CD4-positive, alpha-beta T cell treated with Interleukin-2 at 100 ng/mL for 4 hours (primary cell): ENCODE measurements at regions not wholly inside any gene's neighbourhood (a gene's known extent, or its start where the extent isn't known, plus 50 kb on each side); places are given as distances from the start of the nearest gene placed in this dataset.
A peak's percentile ranks its signal among the peaks of the same experiment; 100 is the strongest.
"Not testable (repeated sequence)": the region's sequence is repeated elsewhere in the genome, so short reads cannot be mapped to it uniquely, and the experiment has no call there.

Source experiments
- DNase-seq: peaks from one replicate; pipeline ENCODE4 v3.0.0-alpha.2; 2020; ENCODE audit warnings: low spot score

DNA sequence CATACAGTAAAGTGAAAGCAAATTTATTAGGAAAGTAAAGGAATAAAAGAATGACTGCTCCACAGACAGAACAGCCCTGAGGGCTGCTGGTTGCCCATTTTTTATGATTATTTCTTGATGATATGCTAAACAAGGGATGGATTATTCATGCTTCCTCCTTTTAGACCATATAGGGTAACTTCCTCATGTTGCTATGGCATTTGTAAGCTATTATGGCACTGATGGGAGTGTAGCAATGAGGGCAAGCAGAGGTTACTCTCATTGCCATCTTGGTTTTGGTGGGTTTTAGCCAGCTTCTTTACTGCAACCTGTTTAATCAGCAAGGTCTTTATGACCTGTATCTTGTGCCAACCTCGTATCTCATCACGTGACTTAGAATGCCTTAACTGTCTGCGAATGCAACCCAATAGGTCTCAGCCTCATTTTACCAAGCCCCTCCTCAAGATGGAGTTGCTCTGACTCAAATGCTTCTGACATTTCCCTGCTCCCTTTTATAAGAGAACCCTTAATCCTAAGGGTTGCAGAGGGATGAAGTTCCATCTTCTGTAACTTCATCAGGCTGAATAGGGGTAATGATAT is 280.1 kb upstream of the RGS17 start:
- no peak for DNase-seq

DNA sequence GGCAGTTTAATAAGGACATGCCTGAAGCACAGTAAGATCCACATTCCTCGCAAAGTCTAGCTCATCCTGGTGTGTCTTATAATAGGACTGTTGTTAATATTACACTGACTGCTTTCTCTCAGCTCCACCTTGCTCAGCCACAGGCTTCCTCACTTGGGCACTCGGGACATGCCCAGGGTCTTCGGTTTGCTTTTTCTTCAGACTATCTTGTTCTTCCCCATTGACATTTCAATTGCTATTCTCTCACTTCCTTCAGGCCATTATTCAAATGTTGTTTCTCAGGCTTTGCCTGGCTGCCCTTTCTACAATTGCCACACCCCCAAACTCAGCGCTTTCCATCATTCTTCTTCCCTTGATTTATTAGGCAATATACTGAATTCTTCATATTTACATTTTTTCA is 274.8 kb upstream of the RGS17 start:
- no peak for DNase-seq

DNA sequence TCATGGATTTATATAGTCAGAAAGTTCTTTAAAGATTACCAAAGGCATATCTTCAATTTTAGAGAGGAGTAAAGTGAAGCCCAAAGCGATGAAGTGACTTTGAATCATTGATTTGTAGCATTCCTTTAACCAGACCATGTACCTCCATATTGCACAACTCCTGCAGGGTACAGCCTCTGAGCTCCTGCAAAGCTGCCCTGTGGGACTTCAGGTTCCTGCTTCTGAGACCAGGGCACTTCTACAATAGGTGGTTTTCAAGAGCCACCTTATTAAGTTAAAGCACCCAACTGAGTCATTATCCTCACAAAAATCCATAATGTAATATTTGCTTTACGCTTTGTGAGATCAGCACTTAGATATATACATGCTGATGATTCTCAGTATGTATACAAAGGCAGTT is 270.7 kb upstream of the RGS17 start:
- DNase-seq: no peak

DNA sequence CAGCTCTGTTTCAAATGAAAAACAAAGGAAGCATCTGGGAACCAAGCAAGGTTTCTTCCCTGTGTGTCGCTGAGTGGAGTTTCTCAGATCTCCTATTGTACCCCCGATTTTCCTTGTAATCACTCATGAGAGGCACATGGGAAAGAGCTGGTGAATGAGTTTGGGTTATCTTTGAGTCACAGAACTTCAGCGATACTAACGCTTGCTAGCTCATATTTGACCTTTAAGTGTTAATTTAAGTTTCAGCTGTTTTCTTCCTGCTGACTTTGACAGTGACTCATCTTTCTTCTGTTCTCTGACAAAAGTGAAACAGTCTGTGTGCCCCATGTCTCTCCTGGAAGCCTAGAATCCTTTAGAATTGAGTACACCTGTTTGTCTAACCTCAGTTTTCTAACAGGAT is 261.1 kb upstream of the RGS17 start:
- no peak for DNase-seq

DNA sequence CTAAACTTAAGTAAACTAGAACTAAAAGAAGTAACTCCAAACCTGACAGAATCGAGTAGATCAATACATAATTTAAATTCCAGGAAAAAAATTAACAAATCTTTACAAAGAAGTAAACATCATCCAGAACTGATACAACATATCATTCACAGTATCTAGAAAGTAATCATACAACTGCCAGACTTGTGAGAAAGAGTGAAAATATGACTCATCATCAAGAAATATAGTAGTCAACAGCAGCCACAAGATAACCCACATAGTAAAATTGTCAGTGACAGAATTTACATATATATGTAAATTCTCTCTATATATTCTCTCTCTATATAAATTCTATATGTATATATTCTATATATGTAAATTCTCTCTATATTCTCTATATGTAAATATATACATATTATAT is 242.8 kb upstream of the RGS17 start:
- DNase-seq: no peak

DNA sequence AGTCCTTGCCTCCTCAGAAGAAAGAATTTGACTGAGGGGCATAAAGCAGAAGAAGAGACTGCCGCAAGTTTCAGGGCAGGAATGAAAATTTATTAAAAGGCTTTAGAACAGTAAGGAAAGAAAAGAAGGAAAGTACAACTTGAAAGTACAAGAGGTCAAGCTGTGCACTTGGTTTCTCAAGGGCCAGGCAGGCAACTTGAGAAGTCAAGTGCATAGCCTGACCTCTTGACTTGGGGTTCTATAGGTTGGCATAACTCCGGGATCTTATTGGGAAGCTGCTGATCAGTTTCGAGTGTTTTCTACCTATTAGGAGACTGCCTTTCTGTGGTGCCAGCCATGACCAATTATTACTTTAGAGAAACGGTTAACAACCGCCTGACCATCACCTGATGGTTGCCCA is 237.0 kb upstream of the RGS17 start:
- no peak for DNase-seq

DNA sequence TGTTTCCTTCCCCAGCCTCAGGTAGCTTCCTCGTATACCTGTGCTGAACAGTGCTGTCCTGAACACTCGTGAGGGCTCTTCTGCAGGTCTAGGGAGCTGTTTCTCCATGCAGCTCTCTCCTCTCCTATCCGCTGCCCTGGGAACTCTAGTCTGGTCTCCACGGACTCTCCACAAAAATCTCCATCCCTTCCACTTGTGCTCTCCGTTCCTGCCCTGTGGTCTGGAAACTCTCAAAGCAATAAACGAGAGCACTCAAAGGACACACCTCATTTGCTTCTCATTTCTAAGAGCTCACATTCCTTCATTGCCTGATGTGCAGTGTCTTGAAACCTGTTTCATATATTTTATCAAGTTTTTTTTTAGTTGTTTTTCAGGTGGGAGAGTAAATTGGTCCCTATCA is 235.9 kb upstream of the RGS17 start:
- no peak for DNase-seq

DNA sequence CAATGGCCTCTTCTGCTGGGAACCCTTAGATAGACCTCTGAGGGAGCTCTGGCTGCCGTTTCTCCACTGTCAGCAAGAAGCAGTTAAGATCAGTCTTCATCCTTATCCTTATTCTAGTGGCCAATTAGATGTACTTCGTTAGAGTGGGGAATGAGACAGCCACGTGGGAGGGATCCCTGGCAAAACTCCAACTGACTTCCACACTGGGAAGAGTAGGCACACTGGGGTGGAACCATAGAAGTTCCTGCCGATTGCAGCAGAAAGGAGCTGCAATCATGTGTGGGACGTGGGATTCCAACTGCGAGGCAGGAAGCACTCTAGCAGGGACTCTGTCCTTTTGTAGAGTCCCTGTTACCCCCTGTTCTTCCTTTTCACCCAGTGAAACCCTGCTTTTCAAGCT is 226.3 kb upstream of the RGS17 start:
- no peak for DNase-seq

DNA sequence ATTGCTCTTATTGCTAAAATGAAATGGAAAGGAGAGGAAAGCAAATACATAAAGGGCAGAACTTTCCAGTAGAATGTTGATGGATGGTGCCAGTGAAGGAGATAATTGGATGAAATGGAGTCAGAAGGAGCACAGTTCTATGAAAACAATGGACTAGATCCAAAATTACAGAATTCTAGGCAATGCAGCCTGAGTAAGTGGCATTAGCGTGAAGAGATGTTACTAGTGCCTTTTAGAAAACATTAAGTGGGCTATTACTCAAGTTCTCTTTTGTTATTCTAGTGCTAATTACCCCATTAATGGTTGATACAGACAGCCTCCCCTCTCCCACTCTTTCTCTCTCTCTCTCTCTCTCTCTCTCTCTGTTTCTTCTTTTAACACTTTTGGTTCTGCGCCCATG is 209.5 kb upstream of the RGS17 start:
- DNase-seq: no peak

DNA sequence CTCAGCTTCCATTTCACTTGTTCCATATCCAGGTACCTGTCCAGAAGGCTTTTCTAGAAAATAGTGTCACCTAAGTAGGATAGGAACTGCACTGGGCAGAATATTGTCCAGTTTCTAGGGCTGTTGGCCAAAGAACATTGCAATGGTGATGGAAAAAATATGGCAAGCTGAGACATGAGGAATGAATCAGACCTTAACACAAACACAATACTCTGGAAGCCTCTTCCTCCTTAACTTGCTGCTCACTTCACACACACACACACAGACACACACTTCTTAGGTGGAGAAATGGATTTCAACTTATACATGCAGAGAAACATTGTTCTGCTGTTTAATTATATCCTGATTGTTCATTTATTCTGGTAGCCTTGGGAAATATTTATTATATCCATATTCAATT is 203.0 kb upstream of the RGS17 start:
- no peak for DNase-seq

DNA sequence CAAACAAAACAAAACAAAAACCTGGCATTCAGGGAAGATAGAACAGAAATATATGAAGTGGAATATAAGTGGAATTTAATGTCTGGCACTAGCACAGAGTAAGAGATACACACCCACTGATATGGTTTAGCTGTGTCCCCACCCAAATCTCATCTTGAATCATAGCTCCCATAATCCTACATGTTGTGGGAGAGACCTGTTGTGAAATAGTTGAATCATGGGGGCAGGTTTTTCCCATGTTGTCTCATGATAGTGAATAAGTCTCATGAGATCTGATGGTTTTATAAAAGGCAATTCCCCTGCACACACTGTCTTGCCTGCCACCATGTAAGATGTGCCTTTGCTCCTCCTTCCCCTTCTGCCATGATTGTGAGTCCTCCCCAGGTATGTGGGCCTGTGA is 200.1 kb upstream of the RGS17 start:
- not testable (repeated sequence) for DNase-seq

DNA sequence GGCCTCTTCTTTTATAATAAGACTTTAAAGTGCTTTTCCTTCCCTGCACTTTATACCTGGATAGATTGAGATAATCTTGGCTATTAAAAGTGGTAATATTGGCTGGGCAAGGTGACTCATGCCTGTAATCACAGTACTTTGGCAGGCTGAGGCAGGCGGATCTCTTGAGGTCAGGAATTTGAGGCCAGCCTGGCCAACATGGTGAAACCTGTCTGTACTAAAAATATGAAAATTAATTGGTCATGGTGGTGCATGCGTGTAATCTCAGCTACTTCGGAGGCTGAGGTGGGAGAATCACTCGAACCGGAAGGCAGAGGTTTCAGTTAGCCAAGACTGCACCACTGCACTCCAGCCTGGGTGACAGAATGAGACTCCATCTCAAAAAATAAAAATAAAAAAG is 197.1 kb upstream of the RGS17 start:
- DNase-seq: no peak

DNA sequence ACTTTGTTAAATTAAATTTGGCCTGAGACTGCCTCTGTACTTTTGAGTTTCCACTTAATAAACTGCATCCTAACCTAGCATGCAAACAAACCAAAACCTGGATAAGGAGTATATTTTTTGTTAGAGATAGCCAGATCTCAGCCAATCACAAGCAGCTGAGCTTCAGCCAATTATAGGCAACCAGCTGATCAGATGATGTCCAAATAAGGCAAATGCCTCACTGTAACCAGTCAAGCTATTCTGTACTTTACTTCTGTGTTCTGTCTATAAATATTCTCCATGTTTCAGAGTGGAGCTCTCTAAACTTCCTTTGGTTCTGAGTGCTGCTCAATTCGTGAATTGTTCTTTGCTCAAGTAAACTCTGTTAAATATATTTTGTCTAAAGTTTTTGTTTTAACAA is 194.6 kb upstream of the RGS17 start:
- DNase-seq: no peak

DNA sequence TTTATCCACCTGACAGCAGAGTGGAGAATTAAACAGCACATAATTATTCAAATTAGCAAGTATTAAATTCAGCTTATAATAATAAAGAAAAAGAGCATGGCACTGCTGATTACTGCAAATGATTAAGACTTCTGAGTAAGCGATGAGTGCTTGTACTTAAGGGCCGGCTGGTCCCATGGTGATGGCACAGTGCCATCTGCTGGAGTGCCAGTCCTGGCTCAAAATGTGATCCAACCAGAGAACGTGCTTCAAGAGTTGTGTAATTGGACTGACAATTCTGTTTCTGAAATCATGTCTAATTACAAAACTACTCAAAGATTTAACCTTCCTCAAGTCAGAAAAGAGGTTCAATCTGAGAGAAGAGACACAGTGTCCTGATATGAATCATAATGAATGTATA is 181.6 kb upstream of the RGS17 start:
- DNase-seq: peak; percentile 11

DNA sequence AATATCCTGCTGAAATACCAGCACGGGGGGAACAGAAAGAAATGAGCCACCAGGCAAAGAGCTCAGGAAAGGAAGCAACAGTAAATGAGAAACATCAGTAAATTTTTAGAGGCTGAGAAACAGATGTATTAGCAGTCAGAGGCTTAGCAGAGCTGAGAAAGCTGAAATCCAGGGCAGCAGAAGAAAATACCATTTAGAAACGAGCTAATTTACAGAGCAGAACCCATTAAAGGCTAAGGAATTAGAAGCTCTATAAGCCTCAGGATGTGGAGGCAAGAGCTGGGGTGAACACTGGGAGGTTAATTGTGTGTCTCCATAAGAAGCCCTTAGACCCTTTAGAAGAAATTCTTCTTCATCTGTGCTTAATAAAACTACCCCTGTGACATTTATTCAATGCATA is 178.6 kb upstream of the RGS17 start:
- no peak for DNase-seq

DNA sequence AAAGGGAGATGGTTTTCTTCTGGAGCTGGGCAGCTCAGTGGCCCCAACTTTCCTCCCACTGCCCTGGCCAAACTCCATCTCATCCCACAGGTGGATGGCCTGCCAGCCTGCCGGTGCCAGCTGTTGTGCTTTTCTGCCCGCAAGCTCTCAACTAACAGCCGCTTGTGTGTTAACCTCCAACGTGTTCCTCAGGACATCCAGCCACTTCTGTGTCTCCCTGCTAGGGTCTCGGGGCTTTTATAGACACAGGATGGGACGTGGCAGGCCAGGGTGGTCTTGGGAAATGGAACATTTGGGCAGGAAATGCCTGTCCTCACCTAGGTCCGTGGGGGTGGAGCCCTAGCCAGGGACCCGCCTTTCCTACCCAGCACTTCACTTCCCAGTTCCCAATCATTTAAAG is 171.1 kb upstream of the RGS17 start:
- DNase-seq: no peak

DNA sequence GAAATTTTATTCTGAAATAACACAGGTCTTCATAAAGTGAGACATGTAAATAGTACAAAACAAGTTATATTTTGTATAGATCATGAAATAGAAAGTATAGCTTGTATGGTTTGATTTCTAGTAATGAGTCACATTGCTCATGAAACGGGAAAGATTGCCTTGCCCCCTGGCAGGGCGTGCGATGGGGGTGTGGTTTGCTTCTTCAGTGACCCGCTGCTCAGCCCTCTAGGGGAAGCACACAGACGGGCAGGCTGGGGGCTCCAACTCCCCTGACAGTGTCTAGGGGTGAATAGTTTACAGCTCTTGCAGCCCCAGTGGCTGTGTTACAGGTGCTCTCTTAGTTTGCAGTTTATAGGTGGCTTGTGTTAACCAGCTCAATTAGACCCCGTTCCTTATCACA is 170.5 kb upstream of the RGS17 start:
- no peak for DNase-seq

DNA sequence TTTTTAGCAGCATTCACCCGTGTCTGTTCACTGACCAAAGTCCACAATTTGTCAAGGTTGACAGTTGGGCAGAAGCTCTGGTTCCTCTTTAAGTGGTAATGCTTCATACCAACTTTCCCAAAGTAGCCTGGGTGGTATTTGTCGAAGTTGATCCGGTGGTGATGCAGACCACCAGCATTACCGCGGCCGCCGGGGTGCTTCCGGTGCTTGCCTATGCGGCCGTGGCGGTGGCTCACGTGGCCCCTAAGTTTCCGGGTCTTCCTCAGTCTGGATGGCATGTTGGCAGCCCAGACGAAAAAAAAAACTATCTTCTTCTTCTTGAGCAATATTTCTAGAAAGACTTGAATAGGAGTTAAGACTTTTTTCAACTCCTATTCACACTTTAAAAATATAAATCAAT is 151.4 kb upstream of the RGS17 start:
- DNase-seq: not testable (repeated sequence)

DNA sequence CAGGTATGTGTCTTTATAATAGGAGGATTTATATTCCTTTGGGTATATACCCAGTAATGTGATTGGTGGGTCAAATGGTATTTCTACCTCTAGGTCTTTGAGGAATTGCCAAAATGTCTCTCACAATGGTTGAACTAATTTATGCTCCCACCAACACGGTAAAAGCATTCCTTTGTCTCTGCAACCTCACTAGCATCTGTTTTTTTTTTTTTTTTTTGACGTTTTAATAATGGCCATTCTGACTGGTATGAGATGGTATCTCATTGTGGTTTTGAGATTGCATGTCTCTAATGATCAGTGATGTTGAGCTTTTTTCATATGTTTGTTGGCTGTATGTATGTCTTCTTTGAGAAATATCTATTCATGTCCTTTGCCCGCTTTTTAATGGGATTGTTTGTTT is 144.9 kb upstream of the RGS17 start:
- DNase-seq: no peak

DNA sequence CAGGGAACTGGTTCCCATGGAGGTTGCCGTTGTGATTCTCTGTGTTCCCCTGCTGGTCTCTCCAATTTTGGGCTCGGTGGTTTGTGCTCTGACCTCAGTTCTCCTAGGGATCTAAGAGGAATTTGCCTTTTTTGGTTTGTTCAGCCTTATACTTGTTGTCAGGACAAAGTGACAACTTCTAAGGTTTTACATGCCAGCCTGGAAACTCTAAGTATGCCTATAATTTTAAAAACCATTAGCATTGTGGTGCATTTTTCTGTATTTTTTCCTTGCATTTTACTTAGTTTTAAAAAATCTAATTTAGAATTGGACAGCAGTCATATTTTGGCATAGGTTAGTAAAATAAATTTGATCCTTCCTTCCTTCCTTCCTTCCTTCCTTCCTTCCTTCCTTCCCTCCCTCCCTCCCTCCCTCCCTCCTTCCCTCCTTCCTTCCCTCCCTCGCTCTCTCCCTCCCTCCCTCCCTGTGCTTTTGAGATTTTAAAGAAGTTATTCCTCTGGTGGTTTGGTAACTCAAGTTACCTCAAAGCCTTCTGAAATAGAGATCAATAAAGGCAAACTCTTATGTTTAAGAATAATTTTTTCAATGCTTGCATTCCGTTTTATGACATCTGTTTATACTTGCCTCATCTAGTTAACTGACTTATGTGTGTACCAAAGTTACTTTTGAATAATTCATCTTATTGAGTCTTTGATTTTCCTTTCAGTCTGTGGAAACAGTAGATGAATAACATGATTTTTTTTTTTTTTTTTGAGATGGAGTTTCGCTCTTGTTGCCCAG is 141.3 kb upstream of the RGS17 start:
- no peak for DNase-seq

DNA sequence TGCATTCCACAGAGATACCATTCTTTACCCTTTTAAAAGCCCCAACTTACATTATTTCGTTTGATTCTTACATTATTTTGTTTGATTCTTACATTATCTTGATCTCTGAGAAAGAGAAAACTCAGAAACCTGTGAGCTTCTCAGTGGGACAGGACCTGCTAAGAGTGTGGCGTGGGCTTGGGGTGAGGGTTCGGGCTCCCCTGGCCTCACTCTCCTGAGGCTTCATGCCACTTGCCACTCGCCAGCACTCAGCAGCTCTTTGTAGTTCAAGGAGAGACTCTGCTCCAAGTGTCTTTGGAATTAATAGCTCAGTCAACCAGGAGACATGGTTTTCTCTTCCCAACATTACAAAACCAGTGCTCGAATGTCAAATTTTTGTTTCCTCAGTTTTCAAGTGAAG is 132.4 kb upstream of the RGS17 start:
- no peak for DNase-seq

DNA sequence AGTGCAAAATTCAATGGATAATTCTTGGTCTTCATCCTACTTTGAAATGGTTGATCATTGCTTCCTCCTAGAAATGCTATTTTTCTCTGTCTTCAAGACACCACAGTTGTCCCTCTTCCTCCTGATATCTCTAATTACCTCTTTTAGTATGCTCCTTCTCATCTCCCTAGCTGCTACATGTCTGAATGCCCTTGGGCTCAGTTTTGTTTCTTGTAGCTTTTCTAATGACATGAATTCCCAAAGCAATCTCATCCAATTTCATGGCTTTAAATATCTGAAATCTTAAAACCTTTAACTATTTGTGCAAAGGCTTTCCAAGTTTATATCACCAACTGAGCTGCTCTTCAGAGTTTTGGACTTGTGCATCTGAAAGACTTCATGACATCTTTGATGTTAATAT is 120.2 kb upstream of the RGS17 start:
- DNase-seq: no peak

DNA sequence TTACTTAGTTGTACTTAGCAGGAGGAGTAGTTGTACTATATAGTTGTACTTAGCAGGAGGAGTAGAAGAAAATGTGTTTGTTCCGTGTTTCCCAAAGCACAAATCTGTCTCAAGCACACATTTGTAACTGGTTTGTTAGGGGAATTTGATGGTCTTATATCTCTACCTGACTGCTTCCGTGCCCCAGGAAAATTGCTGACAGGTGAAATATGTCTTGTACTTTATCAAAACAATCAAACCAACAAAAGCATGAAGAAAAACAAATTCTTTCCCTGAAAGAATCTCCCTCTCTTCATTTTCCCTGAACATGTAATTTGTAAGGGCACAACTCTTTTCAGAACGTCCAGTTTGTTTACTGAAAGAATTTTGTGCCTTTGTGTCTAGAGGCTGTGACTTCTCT is 106.6 kb upstream of the RGS17 start:
- no peak for DNase-seq

DNA sequence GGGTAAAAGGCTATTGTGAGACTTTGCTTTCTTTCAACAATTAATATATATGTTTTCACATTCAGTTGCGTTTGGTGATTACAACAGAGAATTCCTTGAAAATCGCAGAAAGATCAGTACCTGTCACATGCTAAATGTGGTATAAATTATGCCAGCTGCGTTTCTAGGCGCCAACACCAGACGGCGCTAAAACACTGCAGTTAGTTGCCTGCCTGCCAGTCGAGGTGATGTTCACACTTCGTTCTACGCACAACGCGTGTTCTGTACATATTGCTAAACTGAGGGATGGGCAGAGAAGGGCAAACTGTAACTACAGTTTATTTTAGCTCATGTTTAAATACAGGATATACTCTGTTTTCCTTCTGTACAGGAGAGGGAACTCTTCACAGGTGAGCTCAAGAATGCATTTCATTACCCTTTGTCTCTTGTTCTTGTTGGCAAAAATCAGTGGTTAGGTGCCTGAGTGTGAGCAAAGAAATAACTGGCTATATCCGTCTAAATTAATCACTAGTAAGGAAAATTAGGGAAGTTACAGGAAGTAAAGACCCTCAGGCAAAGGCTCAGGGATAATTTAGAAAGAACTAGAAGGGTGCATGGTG is 100.1 kb upstream of the RGS17 start:
- DNase-seq: no peak
